Stimulated activated CD8-positive, alpha-beta memory T cell treated with anti-CD3 and anti-CD28 coated beads, Interleukin-7, amount 100 ng/mL, for 48 hours (primary cell): ENCODE measurements at regions not wholly inside any gene's neighbourhood (a gene's known extent, or its start where the extent isn't known, plus 50 kb on each side); places are given as distances from the start of the nearest gene placed in this dataset.

Experiments used
- DNase-seq, 2 donors: peaks; one replicate each; pipeline ENCODE4 v3.0.0-alpha.2; 2020; ENCODE audit warnings: low read depth in 1 of 2; ENCODE audit errors: extremely low read depth in 1 of 2

DNA sequence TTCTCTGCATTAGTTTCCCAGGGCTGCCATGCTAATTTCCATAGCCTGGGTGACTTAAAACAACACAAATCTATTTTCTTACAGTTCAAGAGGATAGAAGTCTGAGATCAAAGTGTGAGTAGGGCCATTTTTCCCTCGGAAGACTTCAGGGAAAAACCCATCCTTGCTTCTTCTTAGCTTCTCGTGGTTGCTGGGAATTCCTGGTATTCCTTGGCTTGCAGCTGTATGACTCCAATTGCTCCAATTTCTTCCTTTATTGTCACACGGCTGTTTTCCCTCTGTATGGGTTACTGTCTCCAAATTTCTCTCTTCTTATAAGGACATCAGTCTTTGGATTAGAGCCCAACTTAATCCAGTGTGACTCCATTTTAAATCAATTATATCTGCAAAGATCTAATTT is 128.4 kb upstream of the JAG1 start:
- DNase-seq: no peak

DNA sequence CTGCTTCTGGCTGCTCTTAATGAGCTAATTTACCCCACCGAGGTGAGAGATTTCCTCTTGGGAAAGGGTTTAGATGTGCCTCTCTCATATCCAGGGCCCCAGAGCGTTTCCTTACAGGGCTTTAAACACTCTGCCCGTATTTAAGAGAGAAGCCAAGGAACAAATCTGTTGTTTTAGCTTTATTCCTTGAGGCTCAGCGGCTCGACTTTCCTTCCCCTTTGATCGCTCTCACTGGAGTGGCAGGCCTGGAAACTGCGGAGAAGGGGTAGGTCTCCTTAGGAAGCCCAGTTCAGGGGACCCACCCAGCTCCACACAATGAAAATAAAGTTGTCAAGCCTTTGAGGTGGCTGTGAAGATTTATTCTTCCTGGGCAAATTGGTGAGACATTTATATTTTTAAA is 132.0 kb upstream of the JAG1 start:
- DNase-seq: no peak

DNA sequence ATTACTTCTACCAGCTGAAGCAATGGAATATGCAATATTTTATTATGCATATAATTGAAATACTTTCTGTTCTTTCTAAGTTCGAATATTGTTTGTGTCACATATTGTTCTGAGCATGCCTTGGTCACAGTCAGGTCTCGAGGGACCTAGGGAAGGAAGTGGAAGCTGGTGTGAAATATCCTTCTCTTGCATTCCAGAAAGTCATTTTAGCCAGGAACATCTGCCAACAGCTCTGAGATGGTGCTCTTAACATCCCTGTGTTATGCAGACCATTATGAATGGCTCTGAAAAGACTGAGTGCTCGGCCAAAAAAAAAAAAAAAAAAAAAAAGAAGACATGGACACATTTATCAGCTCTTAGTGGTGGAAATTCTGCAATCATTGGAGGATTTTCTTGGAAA is 132.7 kb upstream of the JAG1 start:
- no peak for DNase-seq

DNA sequence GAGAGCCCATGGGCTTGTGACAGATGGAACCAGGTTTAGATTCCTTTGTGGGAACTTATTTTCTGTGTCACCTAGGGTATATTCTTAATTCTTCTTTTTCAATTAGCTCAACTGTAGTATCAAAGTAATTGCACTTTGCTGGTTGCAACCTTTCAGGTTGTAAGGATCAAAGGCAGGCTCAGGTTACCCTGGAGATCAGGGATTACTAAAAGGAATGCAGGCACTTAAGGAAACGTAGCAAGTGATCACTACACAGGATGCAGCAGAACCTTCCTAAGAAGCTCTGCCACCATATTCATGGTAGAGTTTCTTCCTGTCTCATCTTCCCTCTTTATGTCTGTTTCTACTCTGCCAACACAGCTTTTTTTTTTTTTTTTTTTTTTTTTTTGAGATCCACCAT is 133.2 kb upstream of the JAG1 start:
- DNase-seq: no peak

DNA sequence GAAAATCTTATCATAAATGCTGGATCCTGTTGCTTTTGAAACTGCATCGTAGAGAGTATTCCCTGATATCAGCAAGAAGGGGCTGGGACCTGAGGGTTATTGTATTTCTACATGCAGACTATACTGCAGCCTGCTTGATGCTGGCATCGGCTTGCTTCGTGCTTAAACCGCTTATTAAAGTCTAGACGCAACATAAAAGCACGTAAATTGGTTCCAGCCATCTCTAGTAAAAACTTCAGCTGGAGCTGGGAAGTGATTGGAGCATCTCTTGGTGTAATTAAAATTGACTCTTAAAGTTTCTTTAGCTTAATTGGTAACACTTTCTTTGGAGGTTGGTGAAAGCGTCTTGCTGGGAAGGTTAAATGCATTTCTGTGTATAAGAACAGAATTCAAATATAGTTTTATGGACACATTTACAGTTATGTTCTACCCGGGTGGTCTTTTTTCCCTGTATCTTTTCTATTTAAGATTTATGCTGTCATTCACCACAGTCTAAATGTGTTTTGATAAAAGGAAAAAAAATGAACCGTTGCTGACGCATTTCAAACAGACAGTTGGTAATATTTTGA is 139.0 kb upstream of the JAG1 start:
- DNase-seq: no peak

DNA sequence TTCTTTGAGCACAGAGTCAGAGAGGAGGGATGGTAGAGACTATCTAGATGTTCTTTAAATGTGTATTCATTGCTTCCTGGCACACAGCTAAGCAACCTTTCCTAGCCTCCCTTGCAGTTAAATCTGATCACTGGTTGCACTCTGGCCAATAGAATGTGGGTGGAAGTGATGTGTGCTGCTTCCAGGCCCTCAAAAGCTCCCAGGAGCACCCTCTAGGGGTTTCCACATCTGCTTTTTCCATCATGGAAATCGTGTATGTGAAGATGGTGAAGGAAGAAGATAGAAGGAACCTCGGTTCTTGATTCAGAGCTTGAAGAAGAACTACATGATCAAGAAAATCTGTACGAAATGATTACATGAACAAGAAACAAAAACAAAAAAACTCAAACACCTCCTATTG is 149.8 kb upstream of the JAG1 start:
- no peak for DNase-seq

DNA sequence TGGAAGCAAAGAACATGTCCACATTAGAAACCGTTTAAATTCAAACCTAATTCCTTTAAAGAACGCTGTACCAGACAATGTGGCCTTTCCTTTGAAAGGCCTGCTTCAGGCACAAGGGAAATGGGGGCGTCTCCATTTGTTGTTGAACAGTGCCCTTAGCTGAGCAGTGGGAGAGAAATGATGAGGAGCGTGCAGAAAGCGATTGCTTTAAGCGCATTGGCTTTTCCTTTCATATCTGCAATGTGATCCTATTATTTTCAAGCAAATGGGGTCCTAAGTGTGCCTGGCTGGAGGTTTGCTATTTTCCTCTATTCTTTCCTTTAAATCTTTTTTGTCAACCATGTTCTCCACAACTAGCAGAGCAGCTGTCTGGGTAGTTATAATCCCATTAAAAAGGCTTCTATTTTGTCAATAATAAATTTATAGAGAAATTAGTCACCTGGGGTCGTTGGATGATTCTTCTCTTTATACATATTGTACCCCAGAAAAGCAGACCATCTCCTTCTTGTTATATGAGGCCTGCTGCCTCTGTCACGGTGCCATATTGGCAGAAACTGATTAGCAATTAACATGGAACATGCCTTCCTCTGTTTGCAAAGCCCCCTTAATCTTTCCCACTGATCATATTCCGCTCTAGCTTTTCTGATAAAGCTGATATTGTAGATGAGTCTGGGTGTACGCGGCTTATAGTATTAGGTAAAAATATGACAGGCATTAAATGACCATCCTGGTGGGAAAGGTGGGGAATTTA is 151.1 kb upstream of the JAG1 start:
- no peak for DNase-seq

DNA sequence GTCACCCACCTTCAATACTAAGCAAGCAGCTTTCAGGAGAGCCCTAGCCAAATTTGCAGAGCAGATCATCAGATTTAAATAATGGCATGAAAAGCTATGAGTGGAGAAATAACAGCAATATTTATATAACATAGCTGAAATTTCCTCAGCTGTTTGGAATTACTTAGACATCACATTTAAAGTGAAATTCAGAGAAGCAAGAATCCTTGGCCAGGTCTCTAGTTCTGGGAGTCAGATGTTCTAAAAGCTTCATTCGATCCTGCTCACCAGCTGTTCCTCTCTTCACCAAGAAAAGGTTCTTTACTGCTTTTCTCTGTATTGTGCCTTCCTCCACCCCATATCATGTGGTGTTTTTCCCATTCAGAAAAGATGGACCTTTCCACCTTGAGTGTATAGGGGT is 152.3 kb upstream of the JAG1 start:
- DNase-seq: no peak

DNA sequence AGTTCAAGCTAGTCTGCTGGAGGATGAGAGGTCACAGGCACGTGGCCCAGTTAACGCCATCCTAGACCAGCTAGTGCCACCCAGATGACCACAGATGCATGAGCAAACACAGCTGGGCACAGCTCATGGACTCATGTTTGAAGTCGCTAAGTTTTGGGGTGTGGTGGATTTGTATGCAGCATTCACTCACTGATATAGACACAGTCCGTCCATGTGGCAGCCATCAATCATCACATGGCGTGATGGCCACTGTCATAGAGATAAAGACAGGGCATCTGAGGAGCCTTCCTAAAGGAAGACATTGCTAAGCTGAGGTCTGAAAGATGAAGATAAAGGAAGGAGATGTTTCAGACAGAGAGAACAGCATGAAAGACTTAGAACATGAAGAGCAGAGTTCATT is 154.4 kb upstream of the JAG1 start:
- no peak for DNase-seq

DNA sequence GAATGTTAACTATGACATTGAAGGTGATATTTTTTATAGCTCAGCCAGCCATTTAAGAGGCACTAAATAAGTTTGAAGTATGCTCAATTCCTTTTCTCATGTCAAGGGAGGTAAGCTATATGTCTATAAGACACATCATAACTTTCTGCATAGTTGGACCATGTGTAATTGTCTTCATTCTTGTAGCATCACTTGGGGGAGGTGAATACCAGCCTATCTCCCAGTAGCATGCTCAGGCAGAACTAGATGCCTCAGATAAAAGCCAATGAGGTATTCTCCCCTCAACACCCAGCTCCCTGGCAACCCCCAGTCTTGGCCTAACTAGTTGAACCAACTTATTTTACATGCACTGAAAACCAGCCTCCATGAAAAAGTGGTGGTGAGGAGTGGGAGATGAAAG is 158.3 kb upstream of the JAG1 start:
- DNase-seq: no peak

DNA sequence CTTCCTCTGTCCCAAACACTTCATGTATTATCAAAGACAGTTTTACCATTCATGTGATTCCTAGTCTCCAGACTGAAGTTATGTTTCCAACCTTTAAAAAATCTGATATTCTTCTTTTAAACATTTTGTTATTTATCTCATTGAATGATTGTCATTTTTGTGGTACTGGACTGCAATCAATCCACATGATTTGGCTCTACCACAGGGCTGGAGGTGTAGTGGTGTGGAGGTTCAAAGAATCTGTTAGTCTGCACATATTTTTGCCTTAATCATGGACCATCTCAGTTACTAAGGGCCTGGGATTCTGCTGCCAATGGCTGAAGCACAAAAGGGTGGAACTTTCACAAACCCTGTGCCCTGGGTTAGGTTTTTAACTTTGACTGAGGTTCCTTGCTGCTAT is 164.1 kb upstream of the JAG1 start:
- no peak for DNase-seq

DNA sequence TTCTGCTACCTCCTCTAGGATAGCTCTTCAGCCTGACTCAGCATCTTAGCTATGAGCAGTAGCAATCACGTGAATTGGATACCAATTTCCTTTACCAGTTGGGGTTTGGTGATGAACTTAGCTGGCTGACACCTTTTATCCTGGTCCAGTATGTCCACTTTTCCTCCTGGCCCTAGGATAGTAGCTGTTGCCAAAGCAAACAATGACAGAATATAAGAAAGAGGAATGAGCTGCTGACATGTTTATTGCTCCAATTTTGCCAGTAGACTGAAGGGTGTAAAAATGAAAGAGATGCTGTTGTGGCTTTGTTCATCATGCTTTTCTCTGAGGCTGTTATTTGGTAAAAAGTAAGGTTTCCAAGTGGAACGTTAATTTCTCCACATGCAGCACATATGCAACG is 168.3 kb upstream of the JAG1 start:
- no peak for DNase-seq

DNA sequence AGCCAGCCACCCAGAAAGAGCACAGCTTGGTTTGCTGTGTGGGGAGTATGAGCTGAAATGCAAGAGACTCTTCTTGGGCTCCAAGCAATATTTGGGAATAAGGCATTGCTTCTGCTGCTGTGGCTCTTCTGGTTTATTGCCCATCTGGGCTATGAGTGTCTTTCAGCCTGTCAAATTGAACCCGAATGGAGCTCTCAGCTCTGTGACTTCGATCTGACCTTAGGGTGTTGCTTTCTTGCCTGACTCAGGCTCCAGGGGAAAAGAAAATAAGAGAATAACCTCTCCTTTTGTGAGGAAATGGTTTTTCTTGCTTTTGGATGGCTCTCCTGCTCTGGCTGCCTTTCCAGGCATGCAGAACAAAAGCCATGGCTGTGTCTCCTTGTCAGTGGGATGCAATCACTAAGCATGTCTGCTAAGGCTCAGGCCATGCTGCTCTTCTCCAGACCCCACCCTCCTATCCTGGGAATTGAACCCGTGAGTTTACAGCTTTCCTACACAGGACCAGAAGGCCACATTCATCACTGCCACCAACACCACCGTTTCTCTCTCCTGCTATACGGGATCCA is 169.4 kb upstream of the JAG1 start:
- DNase-seq: no peak

DNA sequence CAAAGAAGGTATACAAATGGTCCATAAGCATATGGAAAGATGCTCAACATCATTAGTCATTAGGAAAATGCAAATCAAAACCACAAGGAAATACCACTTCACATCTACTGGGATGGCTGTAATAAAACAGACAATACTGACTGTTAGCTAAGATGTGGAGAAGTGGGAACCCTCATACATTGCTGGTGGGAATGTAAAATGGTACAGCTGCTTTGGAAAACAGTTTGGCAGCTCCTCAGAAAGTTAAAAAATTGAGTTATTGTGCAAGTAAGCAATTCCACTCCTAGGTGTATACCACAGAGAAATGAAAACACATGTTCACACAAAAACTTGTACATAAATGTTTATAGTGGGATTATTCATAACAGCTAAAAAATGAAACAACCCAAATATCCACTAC is 173.0 kb upstream of the JAG1 start:
- no peak for DNase-seq

DNA sequence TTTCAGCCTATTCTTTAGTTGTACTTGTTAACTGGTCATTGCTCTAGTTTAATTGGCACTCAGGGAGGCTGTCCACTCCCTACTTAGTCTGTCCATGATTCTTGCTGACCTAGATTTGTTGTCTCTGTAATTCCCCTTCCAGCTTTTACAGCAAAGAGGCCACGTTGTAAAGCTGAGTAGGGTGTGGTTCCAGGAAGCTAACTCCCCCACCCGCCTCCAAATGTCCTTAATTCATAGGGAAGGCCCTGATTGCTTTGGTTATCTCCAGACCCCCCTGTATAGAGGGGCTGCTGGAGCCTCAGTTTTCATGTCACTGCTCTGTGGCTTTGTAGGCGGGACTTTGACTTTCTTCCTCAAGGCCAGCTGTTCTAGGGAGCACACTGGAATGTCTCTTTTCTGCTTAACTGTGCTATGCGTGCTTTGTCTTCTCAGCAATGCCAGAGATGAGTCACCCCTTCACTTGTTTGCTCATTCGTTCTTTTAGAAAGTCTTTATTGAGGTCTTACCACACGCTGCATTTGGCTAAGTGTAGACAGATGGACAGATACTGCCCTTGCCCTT is 175.1 kb upstream of the JAG1 start:
- no peak for DNase-seq

DNA sequence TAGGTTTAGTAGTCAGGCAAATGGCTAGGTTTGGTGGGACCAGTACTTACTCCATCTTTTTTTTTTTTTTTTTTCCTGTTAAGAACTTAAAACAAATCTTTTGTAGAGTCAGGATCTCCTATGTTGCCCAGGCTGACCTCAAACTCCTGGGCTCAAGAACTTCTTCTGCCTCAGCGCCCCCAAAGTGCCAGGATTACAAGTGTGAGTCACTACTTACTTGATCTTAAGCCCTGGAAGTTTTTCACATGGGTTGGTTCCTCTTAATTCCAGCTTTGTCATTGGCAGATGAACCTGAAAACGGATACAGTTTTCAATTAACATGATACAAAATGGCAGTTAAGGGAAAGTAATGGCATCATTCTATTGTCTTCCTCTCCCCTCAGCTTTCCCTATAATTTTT is 179.4 kb upstream of the JAG1 start:
- no peak for DNase-seq

DNA sequence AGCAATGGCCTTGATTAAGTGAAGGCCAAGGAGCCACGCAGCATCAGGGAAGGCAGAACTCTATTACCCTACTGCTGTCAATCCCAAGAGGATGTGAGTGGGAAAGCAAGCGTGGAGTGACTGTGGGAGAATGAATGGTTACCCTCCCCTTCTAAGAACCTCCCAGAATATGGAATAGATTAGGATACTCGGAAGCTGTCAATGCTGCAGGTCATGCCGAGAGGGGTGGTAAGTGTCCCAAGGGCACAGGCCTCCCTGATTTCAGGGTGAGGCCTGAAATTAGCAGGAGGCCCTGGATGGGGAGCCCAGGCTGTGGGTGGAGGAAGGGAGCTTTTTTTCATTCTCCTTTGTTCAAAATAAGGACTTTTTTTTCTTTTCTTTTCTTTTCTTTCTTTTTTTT is 179.9 kb upstream of the JAG1 start:
- no peak for DNase-seq

DNA sequence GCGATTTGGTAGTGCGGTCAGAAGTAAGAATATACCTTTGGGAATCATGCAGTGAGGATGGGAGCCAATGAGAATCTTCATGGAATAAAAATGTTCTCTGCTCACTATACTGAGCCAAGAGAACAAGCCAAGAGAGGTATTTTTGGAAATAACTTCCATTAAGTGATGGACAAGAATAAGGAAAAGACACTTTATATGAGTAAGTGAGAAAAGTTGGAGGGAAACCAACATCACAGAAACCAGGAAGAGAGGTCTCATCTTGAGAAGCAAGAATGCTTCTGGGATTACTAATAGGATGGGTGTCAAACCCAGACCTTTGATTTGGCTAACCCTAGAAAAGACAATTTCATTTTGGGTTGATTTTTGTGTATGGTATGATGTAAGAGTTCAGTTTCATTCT is 181.2 kb upstream of the JAG1 start:
- DNase-seq: no peak

DNA sequence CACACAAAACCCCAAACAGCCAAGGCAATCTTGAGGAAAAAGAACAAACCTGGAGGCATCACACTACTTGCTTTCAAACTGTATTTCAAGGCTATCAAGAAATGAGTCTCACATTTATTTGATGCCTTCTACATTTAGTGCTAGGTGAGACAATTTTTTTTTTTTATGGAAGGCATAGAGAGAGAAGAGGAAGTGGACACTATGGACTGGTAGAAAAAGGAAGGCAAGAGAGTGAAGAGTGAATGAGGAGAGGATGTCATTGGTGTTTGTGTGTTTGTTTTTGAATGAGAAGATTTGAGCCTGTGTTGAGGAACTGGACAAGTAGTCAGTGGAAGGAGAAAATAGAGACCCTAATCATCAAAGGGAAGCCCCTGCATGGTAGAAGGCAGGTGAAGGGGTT is 182.0 kb upstream of the JAG1 start:
- DNase-seq: no peak

DNA sequence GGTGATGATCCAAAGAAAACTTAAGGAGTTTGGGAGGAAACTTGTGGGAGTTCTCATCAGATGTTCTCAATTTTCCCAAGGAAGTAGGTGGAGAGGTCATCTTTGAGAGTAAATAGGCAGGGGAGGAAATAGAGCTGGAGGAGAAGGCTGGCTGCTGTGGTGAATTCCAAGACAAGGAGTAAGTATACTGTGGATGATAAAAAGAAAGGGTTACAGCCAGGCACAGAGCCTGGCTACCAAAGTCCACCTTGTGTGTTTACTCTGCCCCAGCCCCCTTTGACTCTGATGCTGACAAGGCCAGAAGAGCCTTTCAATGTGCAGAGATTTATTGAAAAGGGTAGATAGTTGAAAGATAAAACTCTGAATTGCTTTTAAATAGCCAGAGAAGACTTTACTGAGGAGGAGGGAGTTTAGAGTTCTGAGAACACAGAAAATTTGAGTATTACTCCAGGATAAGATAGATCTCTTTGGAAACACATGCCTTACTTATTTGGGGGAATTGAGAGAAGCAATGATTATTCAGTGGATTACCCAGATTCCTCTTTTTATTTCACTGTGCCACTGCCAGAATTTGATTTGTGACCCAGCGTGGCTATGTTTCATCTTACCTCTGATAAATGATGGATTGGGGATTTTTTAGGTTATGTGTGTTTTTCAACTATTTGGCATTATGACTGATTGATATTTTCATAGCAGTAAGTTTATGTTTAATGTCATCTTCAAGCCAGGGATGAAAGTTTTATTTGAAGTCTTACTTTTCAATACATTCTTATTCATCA is 182.6 kb upstream of the JAG1 start:
- no peak for DNase-seq

DNA sequence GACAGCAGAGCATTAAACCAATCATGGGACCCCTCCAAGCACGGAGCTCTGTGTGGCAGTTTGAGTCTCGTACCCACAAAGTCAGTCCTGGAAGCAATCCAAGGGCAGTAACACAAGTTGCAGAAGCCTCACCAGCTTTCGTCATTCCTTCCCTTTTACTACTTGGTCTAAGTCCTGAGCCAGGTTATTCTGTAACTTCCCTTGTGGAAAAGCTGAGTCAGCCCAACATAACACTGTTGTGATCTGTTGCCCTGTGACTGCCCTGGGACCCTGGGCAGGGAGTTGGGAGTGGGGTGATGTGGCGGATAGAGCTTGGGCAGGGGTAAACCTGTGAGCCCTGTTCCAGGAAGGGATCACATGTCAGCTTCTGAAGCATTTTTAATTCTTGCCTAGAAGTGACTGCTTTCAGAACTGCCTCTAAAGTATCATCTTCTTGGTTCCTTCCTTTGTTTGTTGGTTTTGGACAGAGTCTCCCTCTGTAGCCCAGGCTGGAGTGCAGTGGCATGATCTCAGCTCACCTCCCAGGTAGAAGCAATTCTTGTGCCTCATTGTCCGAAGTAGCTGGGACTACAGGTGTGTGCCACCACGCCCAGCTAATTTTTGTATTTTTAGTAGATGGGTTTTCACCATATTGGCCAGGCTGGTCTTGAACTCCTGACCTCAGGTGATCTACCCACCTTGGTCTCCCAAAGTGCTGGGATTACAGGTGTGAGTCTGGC is 183.7 kb upstream of the JAG1 start:
- DNase-seq: no peak
